Putamen (tissue), 1 donor: ENCODE measurements at regions not wholly inside any gene's neighbourhood (a gene's known extent, or its start where the extent isn't known, plus 50 kb on each side); places are given as distances from the start of the nearest gene placed in this dataset.
A peak's percentile ranks its signal among the peaks of the same experiment; 100 is the strongest.

Experiments
- DNase-seq: peaks from one replicate; pipeline ENCODE4 v3.0.0-alpha.2; 2016; ENCODE audit warnings: low spot score

GRCh38 chr14:82445810-82446570 is 912.3 kb upstream of the SEL1L start:
- DNase-seq, result no peak

GRCh38 chr14:82447586-82447985 is 913.9 kb upstream of the SEL1L start:
- DNase-seq, result peak; percentile 25

GRCh38 chr14:82449926-82450468 is 916.3 kb upstream of the SEL1L start:
- no peak for DNase-seq

- no peak for DNase-seq
Measured at GRCh38 chr14:82451675-82452074, 918.0 kb upstream of the SEL1L start.

- no peak for DNase-seq
Measured at GRCh38 chr14:82482345-82482744, 948.7 kb upstream of the SEL1L start.

GRCh38 chr14:82488473-82488872 is 954.8 kb upstream of the SEL1L start:
- no peak for DNase-seq

- DNase-seq, result no peak
Measured at GRCh38 chr14:82490397-82490796, 956.7 kb upstream of the SEL1L start.

GRCh38 chr14:82492157-82492556 is 958.5 kb upstream of the SEL1L start:
- no peak for DNase-seq

- no peak for DNase-seq
Measured at GRCh38 chr14:82500222-82500621, 966.6 kb upstream of the SEL1L start.

- DNase-seq, result no peak
Measured at GRCh38 chr14:82501554-82501953, 967.9 kb upstream of the SEL1L start.

- no peak for DNase-seq
Measured at GRCh38 chr14:82502043-82502442, 968.4 kb upstream of the SEL1L start.

GRCh38 chr14:82504894-82505293 is 971.2 kb upstream of the SEL1L start:
- DNase-seq, result no peak

- DNase-seq, result no peak
Measured at GRCh38 chr14:82510007-82510406, 976.4 kb upstream of the SEL1L start.

GRCh38 chr14:82511399-82511798 is 977.7 kb upstream of the SEL1L start:
- DNase-seq, result no peak

GRCh38 chr14:82520765-82521164 is 987.1 kb upstream of the SEL1L start:
- no peak for DNase-seq

- no peak for DNase-seq
Measured at GRCh38 chr14:82521191-82521590, 987.5 kb upstream of the SEL1L start.

GRCh38 chr14:82528016-82528415 is 994.4 kb upstream of the SEL1L start:
- no peak for DNase-seq

- DNase-seq, result no peak
Measured at GRCh38 chr14:82533351-82533750, 999.7 kb upstream of the SEL1L start.

- no peak for DNase-seq
Measured at GRCh38 chr14:82536566-82536965, 1002.9 kb upstream of the SEL1L start.

- no peak for DNase-seq
Measured at GRCh38 chr14:82537831-82538230, 1004.2 kb upstream of the SEL1L start.

- DNase-seq, result no peak
Measured at GRCh38 chr14:82546401-82546800, 1012.7 kb upstream of the SEL1L start.

GRCh38 chr14:82549306-82549990 is 1015.8 kb upstream of the SEL1L start:
- no peak for DNase-seq

- DNase-seq, result no peak
Measured at GRCh38 chr14:82562881-82563280, 1029.2 kb upstream of the SEL1L start.
